IMR-90 (cell line): ENCODE measurements at regions not wholly inside any gene's neighbourhood (a gene's known extent, or its start where the extent isn't known, plus 50 kb on each side); places are given as distances from the start of the nearest gene placed in this dataset.

Experiments
- ATAC-seq: fragments of 200-7000 bp; cut with Tn5 transposase; 2 replicates; pipeline ENCODE4 v1.9.1; 2020; ENCODE audit warnings: low read depth, mild to moderate bottlenecking, moderate library complexity
- BruUV-seq: library from RNA; stranded (reverse); fragments of 400-500 nt; replicated peaks from 2 replicates; lab custom pipeline; 2021; lab: Mats Ljungman, UMichigan
- CTCF ChIA-PET: fragments of 300-600 bp; formaldehyde crosslinking; extraction: SDS; loops from one replicate; lab custom pipeline; 2021; ENCODE audit warnings: antibody characterized with exemption; lab: Yijun Ruan, JAX
- POLR2A ChIA-PET: fragments of 300-600 bp; sonication (Branson Sonifier 250); formaldehyde crosslinking; loops from one replicate; lab custom pipeline; 2022; ENCODE audit warnings: antibody characterized with exemption; ENCODE audit not compliant: unreplicated experiment; lab: Charles Lee
- DNase-seq: peaks from one replicate; pipeline ENCODE4 v3.0.0; 2013
- H2AFZ ChIP-seq: replicated peaks from 2 replicates; pipeline ENCODE3; 2013; ENCODE audit warnings: low read length, mild to moderate bottlenecking; ENCODE audit not compliant: poor library complexity
- H2AK5ac ChIP-seq: 2 replicates; pipeline ENCODE4 v1.6.1; 2013; ENCODE audit warnings: low read depth, low read length, inconsistent platforms
- H2AK9ac ChIP-seq: replicated peaks from 2 replicates; pipeline ENCODE3; 2013; ENCODE audit warnings: mild to moderate bottlenecking, low read depth, low read length, moderate library complexity; ENCODE audit not compliant: poor library complexity
- H2BK120ac ChIP-seq: 2 replicates; pipeline ENCODE4 v1.6.1; 2013; ENCODE audit warnings: low read depth, low read length, inconsistent platforms
- H2BK15ac ChIP-seq: 3 replicates; pipeline ENCODE4 v1.6.1; 2013; ENCODE audit warnings: low read depth, low read length, inconsistent platforms
- H2BK20ac ChIP-seq: 2 replicates; pipeline ENCODE4 v1.6.1; 2013; ENCODE audit warnings: low read depth, mild to moderate bottlenecking, inconsistent platforms, low read length, moderate library complexity
- H2BK5ac ChIP-seq: 2 replicates; pipeline ENCODE4 v1.6.1; 2013; ENCODE audit warnings: mild to moderate bottlenecking, low read depth, low read length, inconsistent platforms; ENCODE audit not compliant: poor library complexity, severe bottlenecking
- H3K14ac ChIP-seq: replicated peaks from 2 replicates; pipeline ENCODE4 v1.6.1; 2013; ENCODE audit warnings: low read depth, low read length, inconsistent platforms
- H3K18ac ChIP-seq: 2 replicates; pipeline ENCODE4 v1.6.1; 2013; ENCODE audit warnings: low read depth, low read length, control low read depth
- H3K23ac ChIP-seq: 2 replicates; pipeline ENCODE4 v1.6.1; 2013; ENCODE audit warnings: low read depth, low read length, inconsistent platforms
- H3K27ac ChIP-seq: 2 replicates; pipeline ENCODE4 v1.5.1; 2013; ENCODE audit warnings: mild to moderate bottlenecking, control low read depth, low read length; ENCODE audit not compliant: insufficient read depth
- H3K27me3 ChIP-seq: 2 replicates; pipeline ENCODE4 v1.6.1; 2013; ENCODE audit warnings: low read length; ENCODE audit not compliant: control insufficient read depth, insufficient read depth
- H3K36me3 ChIP-seq: 2 replicates; pipeline ENCODE4 v1.6.1; 2013; ENCODE audit warnings: low read length, mixed read lengths; ENCODE audit not compliant: control insufficient read depth, insufficient read depth
- H3K4ac ChIP-seq: 2 replicates; pipeline ENCODE4 v1.6.1; 2013; ENCODE audit warnings: low read depth, low read length, inconsistent platforms
- H3K4me1 ChIP-seq: 2 replicates; pipeline ENCODE4 v1.6.1; 2013; ENCODE audit warnings: low read length, mixed read lengths; ENCODE audit not compliant: control insufficient read depth, insufficient read depth
- H3K4me2 ChIP-seq: 2 replicates; pipeline ENCODE4 v1.6.1; 2013; ENCODE audit warnings: low read depth, mild to moderate bottlenecking, control low read depth, low read length, moderate library complexity
- H3K4me3 ChIP-seq: 2 replicates; pipeline ENCODE4 v1.5.1; 2013; ENCODE audit warnings: low read depth, mild to moderate bottlenecking, control low read depth, low read length, moderate library complexity; ENCODE audit not compliant: insufficient read depth
- H3K56ac ChIP-seq: 2 replicates; pipeline ENCODE4 v1.6.1; 2013; ENCODE audit warnings: low read length, inconsistent platforms; ENCODE audit not compliant: insufficient read depth; ENCODE audit errors: extremely low read depth
- H3K79me1 ChIP-seq, 2 experiments: 2 replicates each; pipeline ENCODE4 v1.6.1; 2013; ENCODE audit warnings: low read length in 2 of 2, inconsistent platforms in 1 of 2, low read depth in 1 of 2
- H3K9ac ChIP-seq: 2 replicates; pipeline ENCODE4 v1.6.1; 2013; ENCODE audit warnings: low read depth, low read length, control low read depth
- H3K9me1 ChIP-seq: 2 replicates; pipeline ENCODE4 v1.6.1; 2013; ENCODE audit warnings: low read length, inconsistent platforms; ENCODE audit not compliant: insufficient read depth
- H3K9me3 ChIP-seq: 2 replicates; pipeline ENCODE4 v1.6.1; 2013; ENCODE audit warnings: low read length; ENCODE audit not compliant: control insufficient read depth, insufficient read depth
- H4K20me1 ChIP-seq: 2 replicates; pipeline ENCODE4 v1.6.1; 2013; ENCODE audit warnings: low read length, inconsistent platforms; ENCODE audit not compliant: insufficient read depth
- H4K5ac ChIP-seq: 2 replicates; pipeline ENCODE4 v1.6.1; 2013; ENCODE audit warnings: mild to moderate bottlenecking, low read depth, low read length, control low read depth
- H4K8ac ChIP-seq, 2 experiments: 2 replicates each; pipeline ENCODE4 v1.6.1; 2013; ENCODE audit warnings: low read depth in 2 of 2, low read length in 2 of 2, control low read depth in 1 of 2, inconsistent platforms in 1 of 2
- H4K91ac ChIP-seq: 2 replicates; pipeline ENCODE4 v1.6.1; 2013; ENCODE audit warnings: low read depth, low read length, inconsistent platforms; ENCODE audit not compliant: insufficient read depth
- MXI1 ChIP-seq: IDR thresholded peaks from 2 replicates; pipeline ENCODE4 v1.6.1; 2012; ENCODE audit warnings: low read depth, mild to moderate bottlenecking, low read length, moderate library complexity, borderline replicate concordance
- NFE2L2 ChIP-seq: fragments of 150-350 bp; IDR thresholded peaks from 2 replicates; pipeline ENCODE4 v1.6.1; 2016; ENCODE audit warnings: low read depth, mild to moderate bottlenecking, low read length
- POLR2A ChIP-seq: IDR thresholded peaks from 2 replicates; pipeline ENCODE4 v1.6.1; 2012; ENCODE audit warnings: mild to moderate bottlenecking, low read depth, low read length
- dilution Hi-C: fragments of 300-500 bp; cut with HindIII; formaldehyde crosslinking; loops from one replicate; pipeline ENCODE4 v1.14.3; 2018; ENCODE audit warnings: low sequenced_read_pairs; ENCODE audit not compliant: unreplicated experiment
- in situ Hi-C: fragments of 300-500 bp; cut with MboI; formaldehyde crosslinking; loops from 3 replicates; pipeline ENCODE4 v1.14.3; 2019; ENCODE audit warnings: low sequenced_read_pairs, inconsistent platforms, mixed read lengths
- intact Hi-C: fragments of 100-400 bp; cut with micrococcal nuclease; formaldehyde crosslinking; loops from 2 replicates; pipeline ENCODE4 v1.10.0; 2022
- TF ChIP-seq, protein P1 (sequence below): conservative IDR thresholded peaks from 2 replicates; pipeline ENCODE4 v1.5.1; 2012; ENCODE audit warnings: mild to moderate bottlenecking, low read depth, low read length, improper control_type of control experiment

DNA sequence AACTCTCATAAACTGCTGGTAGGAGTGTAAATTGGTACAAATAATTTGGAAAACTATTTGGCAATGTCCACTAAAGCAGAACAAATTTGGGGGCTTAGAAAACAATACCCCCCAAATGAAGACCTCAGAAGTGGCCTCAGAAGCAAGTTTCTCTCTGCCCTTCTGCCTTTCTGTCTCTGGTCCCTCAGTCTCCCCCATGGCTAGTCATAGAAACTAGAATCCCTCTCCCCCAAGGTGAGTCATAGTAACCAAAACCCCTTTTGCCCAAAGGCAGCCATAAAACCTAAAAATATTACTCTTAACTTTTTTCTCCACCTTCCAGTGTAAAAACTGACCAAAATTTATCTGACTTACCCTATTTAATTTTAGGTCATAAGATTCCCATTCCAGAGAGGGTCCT lies 350.7 kb upstream of the LRRC3B start:
- Histone ChIP-seq H3K56ac (no peak overlapping the region), H4K8ac (no peak overlapping the region), H2BK5ac (no peak overlapping the region), H3K36me3 (no peaks in the 10 kb centered on the region), H3K9ac (no peak overlapping the region), H3K9me3 (peaks cover 2% of the 10 kb centered on the region; the same call in 1 of the 2 replicates), H3K79me1 (no peaks in the 10 kb centered on the region), H2BK15ac (no peak overlapping the region), H4K5ac (no peak overlapping the region), H4K91ac (no peak overlapping the region), H3K27ac (no peak overlapping the region), H2BK20ac (no peak overlapping the region), H3K4me3 (no peak overlapping the region), H4K20me1 (no peaks in the 10 kb centered on the region), H3K14ac (no peak overlapping the region), H3K4ac (no peak overlapping the region), H2BK120ac (no peak overlapping the region), H3K27me3 (no peaks in the 10 kb centered on the region), H3K4me1 (no peaks in the 10 kb centered on the region), H3K9me1 (no peaks in the 10 kb centered on the region), H3K23ac (no peak overlapping the region), H2AK9ac (no peak overlapping the region), H3K4me2 (no peak overlapping the region), H3K18ac (no peak overlapping the region), H2AK5ac (no peak overlapping the region), H2AFZ (no peak overlapping the region)
- BruUV-seq = no TSS peak
- in situ Hi-C loops = no loop called here
- ATAC-seq (no peak), DNase-seq (no peak)
- TF ChIP-seq POLR2A (no peak), MXI1 (no peak), NFE2L2 (no peak)
- TF ChIP-seq, protein P1, sequence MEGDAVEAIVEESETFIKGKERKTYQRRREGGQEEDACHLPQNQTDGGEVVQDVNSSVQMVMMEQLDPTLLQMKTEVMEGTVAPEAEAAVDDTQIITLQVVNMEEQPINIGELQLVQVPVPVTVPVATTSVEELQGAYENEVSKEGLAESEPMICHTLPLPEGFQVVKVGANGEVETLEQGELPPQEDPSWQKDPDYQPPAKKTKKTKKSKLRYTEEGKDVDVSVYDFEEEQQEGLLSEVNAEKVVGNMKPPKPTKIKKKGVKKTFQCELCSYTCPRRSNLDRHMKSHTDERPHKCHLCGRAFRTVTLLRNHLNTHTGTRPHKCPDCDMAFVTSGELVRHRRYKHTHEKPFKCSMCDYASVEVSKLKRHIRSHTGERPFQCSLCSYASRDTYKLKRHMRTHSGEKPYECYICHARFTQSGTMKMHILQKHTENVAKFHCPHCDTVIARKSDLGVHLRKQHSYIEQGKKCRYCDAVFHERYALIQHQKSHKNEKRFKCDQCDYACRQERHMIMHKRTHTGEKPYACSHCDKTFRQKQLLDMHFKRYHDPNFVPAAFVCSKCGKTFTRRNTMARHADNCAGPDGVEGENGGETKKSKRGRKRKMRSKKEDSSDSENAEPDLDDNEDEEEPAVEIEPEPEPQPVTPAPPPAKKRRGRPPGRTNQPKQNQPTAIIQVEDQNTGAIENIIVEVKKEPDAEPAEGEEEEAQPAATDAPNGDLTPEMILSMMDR = no peak
- POLR2A ChIA-PET = no interaction called here
- dilution Hi-C loops = no loop called here
- intact Hi-C loops = no loop called here
- CTCF ChIA-PET = no interaction called here
